Germinal center (tissue), 1 donor: ENCODE measurements at regions not wholly inside any gene's neighbourhood (a gene's known extent, or its start where the extent isn't known, plus 50 kb on each side); places are given as distances from the start of the nearest gene placed in this dataset.

Experiments
- DNase-seq: peaks from one replicate; pipeline ENCODE4 v3.0.0; 2012; ENCODE audit warnings: mixed read lengths, low spot score

DNA sequence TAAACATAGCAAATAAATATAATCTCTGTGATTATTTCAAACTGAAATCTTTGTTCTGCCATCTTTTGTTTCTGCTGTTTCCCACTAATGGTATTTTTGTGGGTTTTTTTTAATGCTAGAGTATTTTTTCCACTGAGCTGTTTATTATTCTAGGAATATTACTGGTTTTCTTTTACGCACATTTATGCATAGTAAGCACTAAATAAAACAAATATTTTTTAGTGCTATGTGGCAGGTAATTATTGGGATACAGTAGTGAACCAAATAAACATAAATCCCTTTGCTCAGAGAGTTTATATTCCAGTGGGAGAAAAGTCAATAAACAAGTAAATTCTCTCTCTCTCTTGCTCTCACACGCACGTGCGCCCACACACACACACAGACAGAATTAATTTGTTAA, 397.4 kb downstream of the PRDM5 start:
- no peak for DNase-seq

DNA sequence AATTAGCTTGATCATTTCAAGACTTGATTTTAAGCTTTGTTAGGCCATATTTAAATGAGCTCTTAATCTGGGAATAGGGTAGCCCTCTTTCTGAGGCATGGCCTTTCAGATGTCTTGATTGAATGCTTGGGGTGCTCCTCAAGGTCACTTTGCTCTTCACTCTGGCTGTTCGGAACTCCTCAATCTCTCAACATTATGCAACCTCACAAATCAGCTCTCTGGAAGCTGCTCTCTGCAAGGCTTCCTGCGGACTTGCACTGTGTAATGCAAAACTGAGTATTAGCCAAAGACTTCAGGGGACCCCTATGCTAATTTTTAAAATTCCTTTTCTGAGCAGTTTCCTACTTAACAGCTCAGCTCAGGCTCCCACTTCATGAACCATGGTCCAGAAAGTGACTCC, 398.3 kb downstream of the PRDM5 start:
- DNase-seq = no peak

- DNase-seq = no peak
These were observed 401.8 kb downstream of the PRDM5 start for GRCh38 chr4:120520761-120521160.

DNA sequence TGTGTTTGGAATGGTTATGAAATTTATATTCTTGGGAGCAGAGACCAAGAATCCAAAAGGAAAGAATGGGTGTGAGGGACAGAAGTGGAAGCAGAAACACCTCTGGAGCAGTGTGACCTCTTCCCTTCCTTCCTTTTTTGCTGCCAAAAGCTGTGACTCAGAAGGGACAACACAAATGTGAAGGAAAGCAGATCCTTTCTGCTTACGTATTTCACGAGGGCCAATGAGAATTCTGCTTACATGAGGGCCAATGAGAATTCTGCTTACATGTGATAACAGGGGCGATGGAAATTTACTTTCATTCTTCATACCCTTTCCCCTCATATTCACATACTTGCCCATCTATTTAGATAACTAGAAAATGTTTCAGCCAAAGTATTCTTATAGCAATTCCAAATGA, 404.6 kb downstream of the PRDM5 start:
- DNase-seq = no peak

GRCh38 chr4:120509719-120510118, 412.8 kb downstream of the PRDM5 start:
- DNase-seq = no peak

- DNase-seq = no peak
These were observed 413.3 kb downstream of the PRDM5 start for GRCh38 chr4:120509222-120509621.

GRCh38 chr4:120508036-120508435, 414.5 kb downstream of the PRDM5 start:
- DNase-seq = no peak

DNA sequence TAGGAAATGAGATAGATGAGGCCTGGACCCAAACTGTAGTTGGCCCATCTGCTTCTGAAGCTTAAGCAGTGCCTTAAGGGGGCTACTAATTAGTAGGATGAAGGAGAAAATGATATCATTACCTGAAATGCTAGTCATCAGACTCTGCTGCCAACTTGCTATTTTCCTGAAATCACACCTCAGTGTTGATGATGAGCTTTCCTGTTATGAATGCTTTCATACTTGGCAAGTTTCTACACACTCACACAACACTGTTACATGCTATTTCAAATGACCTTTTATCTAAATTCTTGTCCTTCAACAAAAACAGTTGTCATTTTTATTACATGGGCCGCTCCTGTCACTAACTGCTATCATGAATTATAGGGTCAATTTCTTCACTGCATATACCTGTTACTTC, 416.0 kb downstream of the PRDM5 start:
- no peak for DNase-seq

DNA sequence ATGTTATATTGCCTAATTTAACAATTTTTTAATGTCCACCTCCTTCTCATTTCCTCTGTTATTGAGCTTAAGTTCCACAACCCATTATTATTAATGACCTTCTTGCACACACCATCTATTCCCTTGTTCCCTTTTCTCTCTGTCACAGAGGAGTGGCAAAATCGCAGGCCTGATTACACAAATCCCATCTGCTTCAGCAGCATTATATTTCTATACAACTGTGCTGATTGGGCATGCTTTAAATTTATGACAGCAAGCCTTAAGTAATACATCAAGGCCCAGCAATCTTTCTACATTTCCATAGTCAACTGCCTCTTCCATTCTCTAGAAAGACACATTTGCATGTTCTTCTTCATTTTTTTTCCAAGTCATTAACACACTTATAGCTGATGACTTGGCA, 423.8 kb downstream of the PRDM5 start:
- DNase-seq = no peak

DNA sequence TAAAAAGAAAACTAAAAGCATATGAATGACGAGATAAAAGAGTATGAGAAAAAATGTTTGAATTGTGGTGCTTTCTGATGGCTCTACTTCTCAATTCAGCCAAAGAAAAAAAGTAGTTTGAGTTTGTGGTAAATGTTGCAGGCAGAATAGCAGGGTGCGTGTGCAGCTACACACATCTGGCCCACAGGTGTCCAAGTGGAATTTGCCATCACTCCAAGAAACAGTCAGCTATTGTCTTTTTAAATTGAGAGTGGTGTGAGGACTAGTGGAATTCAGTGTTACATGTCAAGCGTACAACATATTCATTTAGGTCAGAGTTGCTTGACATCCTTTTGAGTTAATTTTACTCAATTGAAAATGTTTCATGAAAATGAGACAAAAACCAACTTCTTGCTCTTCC, 424.8 kb upstream of the MAD2L1 start:
- DNase-seq = no peak

DNA sequence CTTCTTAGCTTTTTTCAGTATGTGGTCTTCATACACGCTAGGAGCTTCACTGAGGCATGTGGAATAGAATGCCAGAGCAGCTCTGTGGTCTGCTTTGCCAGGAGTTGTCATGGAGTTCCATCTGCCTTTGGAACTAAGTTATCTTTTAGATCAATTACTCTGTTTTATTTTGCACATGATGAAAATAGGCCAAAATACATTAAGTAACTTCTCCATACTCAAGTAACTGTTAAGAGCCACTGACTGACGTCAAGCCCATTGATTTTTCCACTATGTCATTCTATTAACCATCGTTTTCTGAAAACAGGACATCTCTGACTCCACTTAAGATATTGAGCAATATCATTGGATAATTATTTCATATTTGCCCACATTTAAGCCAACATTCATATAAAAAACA, 415.1 kb upstream of the MAD2L1 start:
- DNase-seq = no peak

GRCh38 chr4:120472447-120473131, 405.9 kb upstream of the MAD2L1 start:
- DNase-seq = no peak

DNA sequence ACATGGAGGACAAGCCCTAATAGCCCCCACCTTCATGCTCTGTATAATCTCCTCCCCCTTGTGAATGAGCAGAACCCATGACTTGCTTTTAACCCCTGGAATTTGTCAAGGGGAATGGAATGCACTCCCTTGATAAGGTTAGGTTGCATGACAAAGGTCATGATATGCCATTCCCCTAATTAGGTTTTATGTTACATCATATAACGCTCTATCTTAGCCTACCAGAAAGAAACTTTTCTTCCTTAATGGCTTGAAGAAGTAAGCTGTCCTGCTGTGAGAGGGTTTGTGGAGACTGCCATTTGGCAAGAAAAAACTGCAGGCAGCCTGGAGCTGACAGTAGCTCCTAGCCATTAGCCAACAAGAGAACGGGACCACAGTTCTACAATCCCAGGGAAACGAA, 399.8 kb upstream of the MAD2L1 start:
- DNase-seq = no peak

- no peak for DNase-seq
These were observed 388.1 kb upstream of the MAD2L1 start for GRCh38 chr4:120454788-120455187.

DNA sequence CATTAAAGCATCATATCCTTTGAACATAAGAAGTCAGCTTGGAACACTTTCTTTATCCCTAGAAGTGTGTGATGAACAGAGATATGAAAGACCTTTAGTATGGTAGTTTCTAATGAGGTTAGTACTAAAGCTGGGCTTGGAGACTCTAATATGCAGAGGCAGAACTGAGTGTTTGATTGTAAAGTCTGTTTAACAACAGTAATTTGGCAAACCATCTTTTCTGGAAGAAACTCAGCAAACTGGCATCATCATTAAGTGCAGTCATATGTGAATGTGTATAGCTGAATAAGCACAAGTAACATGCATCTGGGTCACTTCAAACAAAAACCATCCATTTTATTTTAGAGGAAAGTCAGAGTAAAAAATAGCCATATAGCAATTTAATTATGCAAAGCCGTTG, 385.9 kb upstream of the MAD2L1 start:
- no peak for DNase-seq

- no peak for DNase-seq
These were observed 385.4 kb upstream of the MAD2L1 start for GRCh38 chr4:120452001-120452400.

DNA sequence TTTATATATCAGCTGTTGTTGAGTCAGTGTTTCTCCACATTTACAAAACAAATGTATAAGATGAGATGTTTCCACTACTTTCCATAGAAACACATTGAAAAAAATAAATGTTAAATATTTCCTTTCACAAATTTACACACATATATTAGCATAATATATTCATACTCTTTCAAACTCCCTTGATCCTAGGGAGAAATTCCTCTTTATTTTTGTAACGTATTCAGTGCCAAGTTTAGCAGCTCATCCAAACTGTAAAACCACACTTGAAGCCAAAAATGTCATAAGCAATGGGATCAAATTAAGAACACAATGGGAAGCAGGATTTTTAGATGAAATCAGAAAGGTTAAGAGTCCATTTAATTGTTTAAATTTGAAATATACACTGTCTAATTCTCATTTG, 381.1 kb upstream of the MAD2L1 start:
- no peak for DNase-seq

DNA sequence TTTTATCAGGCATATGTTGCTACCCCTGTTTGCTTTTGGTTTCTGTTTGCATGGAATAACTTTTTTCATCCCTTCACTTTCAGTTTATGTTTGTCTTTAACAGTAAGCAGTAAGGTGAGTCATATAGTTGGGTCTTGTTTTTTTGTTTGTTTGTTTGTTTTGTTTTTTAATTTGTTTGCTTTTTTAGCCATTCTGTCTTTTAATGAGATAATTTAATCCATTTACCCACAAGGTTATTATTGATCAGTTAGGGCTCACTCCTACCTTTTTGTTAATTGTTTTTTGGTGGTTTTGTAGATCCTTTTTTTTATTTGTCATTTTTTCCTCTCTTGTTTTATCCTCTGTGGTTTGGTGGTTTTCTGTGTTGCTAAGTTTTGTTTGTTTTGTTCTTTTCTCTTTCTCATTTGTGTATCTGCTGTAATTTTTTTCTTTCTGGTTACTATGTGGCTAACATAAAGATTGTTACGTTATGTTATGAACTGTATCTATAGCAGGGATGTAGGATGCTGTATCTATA, 379.5 kb upstream of the MAD2L1 start:
- no peak for DNase-seq

GRCh38 chr4:120445186-120445585, 378.5 kb upstream of the MAD2L1 start:
- DNase-seq = no peak

DNA sequence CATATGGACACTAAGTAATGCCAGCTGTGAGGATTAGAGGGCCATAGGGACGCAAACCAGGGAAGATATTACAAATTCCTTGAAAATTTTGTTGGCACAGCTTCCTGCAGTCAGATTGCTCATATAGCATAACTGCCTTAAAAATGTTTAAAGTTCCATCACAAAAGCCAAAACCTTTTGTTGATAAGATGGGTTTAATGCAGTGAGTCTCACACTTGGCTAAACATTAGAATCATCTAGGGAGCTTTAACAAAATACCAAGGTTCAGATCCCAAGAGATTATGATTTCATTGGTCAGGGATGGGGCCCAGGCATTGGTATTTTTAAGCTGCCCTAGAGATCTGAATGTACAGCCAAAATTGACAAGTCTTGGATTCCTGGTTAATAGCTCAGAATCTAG, 376.5 kb upstream of the MAD2L1 start:
- DNase-seq = no peak

- no peak for DNase-seq
These were observed 374.1 kb upstream of the MAD2L1 start for GRCh38 chr4:120440730-120441129.

GRCh38 chr4:120435179-120435578, 368.5 kb upstream of the MAD2L1 start:
- DNase-seq = no peak

- DNase-seq = no peak
These were observed 368.1 kb upstream of the MAD2L1 start for GRCh38 chr4:120434756-120435155.

DNA sequence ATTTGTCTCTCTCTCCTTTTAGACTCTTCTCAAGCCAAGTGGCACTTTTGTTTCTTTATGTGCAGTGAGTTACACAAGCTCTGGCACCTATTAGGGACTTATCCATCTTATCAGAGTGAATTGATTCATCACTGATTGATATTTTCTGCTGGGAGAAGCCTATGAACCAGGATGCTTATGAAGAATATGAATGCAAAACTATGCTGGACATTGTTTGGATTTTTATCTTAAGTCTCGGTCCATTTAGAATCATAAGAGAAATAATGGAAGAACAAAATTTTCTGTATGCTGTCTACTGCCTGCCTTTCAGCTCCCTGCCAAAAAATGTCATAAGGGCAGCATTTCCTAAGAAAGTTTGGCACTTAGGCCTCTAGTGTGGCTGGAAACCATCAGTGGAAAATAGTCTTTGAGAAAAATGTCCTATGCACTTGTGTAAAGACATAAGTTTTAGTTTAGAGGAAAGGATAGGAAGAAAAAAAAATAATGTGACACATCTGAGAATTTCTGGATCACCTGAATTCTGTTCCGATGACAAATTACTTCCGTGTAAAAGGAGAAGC, 365.7 kb upstream of the MAD2L1 start:
- DNase-seq = no peak
